Keratinocyte (primary cell): ENCODE measurements at regions not wholly inside any gene's neighbourhood (a gene's known extent, or its start where the extent isn't known, plus 50 kb on each side); places are given as distances from the start of the nearest gene placed in this dataset.

ENCODE experiments used
- CTCF ChIP-seq, 3 experiments: IDR thresholded peaks in 1 of 3; conservative IDR thresholded peaks in 1 of 3; optimal IDR thresholded peaks in 1 of 3; 2 replicates in 2 of 3; 3 replicates in 1 of 3; pipeline versions ENCODE3 to v1.5.1; 2011; ENCODE audit warnings: low read length in 3 of 3, mild to moderate bottlenecking in 3 of 3, moderate library complexity in 2 of 3, control low read depth in 1 of 3, inconsistent platforms in 1 of 3; ENCODE audit not compliant: insufficient read depth in 2 of 3; ENCODE audit errors: extremely low read depth in 1 of 3
- EZH2 ChIP-seq: IDR thresholded peaks from one replicate; pipeline ENCODE4 v1.6.1; 2012; ENCODE audit warnings: inconsistent platforms, mild to moderate bottlenecking, low read length, moderate library complexity

GRCh38 chr2:71849111-71849510 is 298.6 kb downstream of the CYP26B1 start:
- TF ChIP-seq EZH2 = no peak
- TF ChIP-seq CTCF (optimal IDR thresholded peaks at IDR 0.05 in 1 of 3, IDR thresholded peaks at IDR 0.05 in 1 of 3, conservative IDR thresholded peaks at IDR 0.05 in 1 of 3; ENCODE audit: extremely low read depth in 1 of 3, insufficient read depth in 2 of 3, low read length in 3 of 3) = no peak
